Mesothelial cell of epicardium (in vitro differentiated cells): ENCODE measurements at regions not wholly inside any gene's neighbourhood (a gene's known extent, or its start where the extent isn't known, plus 50 kb on each side); places are given as distances from the start of the nearest gene placed in this dataset.
"Not testable (repeated sequence)": the region's sequence is repeated elsewhere in the genome, so short reads cannot be mapped to it uniquely, and the experiment has no call there.

Source experiments
- DNase-seq, 2 experiments: peaks; one replicate each; pipeline ENCODE4 v3.0.0; 2021; ENCODE audit warnings: low spot score in 2 of 2; ENCODE audit not compliant: unreplicated experiment in 2 of 2
- H3K27ac Mint-ChIP-seq: 2 replicates; pipeline ENCODE4 v1.8.0; 2021; ENCODE audit warnings: mixed read lengths
- H3K27me3 Mint-ChIP-seq: 2 replicates; pipeline ENCODE4 v1.8.0; 2021; ENCODE audit warnings: low read depth, mixed read lengths
- H3K36me3 Mint-ChIP-seq: 2 replicates; pipeline ENCODE4 v1.8.0; 2021; ENCODE audit warnings: mixed read lengths
- H3K4me1 Mint-ChIP-seq: 2 replicates; pipeline ENCODE4 v1.8.0; 2021; ENCODE audit warnings: mixed read lengths
- H3K4me3 Mint-ChIP-seq: 2 replicates; pipeline ENCODE4 v1.8.0; 2021; ENCODE audit warnings: mild to moderate bottlenecking, moderate library complexity, mixed read lengths
- H3K9me3 Mint-ChIP-seq: 2 replicates; pipeline ENCODE4 v1.8.0; 2021; ENCODE audit warnings: mixed read lengths
- TF ChIP-seq, protein P1 (sequence below): fragments of 200-600 bp; sonication (generic); IDR thresholded peaks from one replicate; pipeline ENCODE4 v1.5.0; 2021; ENCODE audit warnings: antibody characterized with exemption; ENCODE audit not compliant: unreplicated experiment

- DNase-seq = no peak
- H3K36me3 Mint-ChIP-seq = no peaks in the 10 kb centered on the region
- peaks cover 17% of the 10 kb centered on the region for H3K27me3 Mint-ChIP-seq
- no peak overlapping the region for H3K4me3 Mint-ChIP-seq
- H3K27ac Mint-ChIP-seq = peak overlapping the region; percentile 34
- H3K4me1 Mint-ChIP-seq = peaks cover 5% of the 10 kb centered on the region
- TF ChIP-seq, protein P1, sequence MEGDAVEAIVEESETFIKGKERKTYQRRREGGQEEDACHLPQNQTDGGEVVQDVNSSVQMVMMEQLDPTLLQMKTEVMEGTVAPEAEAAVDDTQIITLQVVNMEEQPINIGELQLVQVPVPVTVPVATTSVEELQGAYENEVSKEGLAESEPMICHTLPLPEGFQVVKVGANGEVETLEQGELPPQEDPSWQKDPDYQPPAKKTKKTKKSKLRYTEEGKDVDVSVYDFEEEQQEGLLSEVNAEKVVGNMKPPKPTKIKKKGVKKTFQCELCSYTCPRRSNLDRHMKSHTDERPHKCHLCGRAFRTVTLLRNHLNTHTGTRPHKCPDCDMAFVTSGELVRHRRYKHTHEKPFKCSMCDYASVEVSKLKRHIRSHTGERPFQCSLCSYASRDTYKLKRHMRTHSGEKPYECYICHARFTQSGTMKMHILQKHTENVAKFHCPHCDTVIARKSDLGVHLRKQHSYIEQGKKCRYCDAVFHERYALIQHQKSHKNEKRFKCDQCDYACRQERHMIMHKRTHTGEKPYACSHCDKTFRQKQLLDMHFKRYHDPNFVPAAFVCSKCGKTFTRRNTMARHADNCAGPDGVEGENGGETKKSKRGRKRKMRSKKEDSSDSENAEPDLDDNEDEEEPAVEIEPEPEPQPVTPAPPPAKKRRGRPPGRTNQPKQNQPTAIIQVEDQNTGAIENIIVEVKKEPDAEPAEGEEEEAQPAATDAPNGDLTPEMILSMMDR = no peak
- no peaks in the 10 kb centered on the region for H3K9me3 Mint-ChIP-seq
These were observed 185.1 kb downstream of the ETNK1 start for GRCh38 chr12:22810036-22810435.

- TF ChIP-seq, protein P1 = no peak
- DNase-seq = no peak
- no peaks in the 10 kb centered on the region for H3K9me3 Mint-ChIP-seq
- no peak overlapping the region for H3K4me3 Mint-ChIP-seq
- H3K4me1 Mint-ChIP-seq = peaks cover 5% of the 10 kb centered on the region
- peaks cover 15% of the 10 kb centered on the region for H3K27me3 Mint-ChIP-seq
- H3K27ac Mint-ChIP-seq = no peak overlapping the region
- H3K36me3 Mint-ChIP-seq = no peaks in the 10 kb centered on the region
These were observed 187.6 kb downstream of the ETNK1 start for GRCh38 chr12:22812531-22812930.

DNA sequence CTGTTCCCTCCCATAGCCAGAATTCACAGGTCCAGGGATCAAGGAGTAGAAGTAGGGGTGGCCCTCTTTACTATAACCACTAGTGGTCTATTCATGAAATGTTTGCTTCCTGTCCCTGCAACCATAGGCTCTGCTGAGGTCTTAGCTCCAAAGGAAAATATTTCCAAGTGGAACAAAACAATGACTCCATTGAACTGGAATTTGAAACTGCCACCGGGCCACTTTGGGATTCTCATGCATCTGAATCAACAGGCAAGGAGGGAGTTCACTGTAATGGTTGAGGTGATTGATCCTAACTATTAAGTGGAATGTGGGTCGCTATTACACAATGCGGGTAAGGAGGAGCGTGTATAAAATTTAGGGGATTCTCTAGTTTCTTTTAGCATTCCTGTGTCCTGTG, 197.0 kb downstream of the ETNK1 start:
- Mint-ChIP-seq H3K4me1 (peaks cover 4% of the 10 kb centered on the region), H3K4me3 (no peak overlapping the region), H3K27ac (no peak overlapping the region), H3K36me3 (no peaks in the 10 kb centered on the region), H3K27me3 (no peaks in the 10 kb centered on the region), H3K9me3 (peaks cover 5% of the 10 kb centered on the region)
- TF ChIP-seq, protein P1 = no peak
- no peak for DNase-seq

DNA sequence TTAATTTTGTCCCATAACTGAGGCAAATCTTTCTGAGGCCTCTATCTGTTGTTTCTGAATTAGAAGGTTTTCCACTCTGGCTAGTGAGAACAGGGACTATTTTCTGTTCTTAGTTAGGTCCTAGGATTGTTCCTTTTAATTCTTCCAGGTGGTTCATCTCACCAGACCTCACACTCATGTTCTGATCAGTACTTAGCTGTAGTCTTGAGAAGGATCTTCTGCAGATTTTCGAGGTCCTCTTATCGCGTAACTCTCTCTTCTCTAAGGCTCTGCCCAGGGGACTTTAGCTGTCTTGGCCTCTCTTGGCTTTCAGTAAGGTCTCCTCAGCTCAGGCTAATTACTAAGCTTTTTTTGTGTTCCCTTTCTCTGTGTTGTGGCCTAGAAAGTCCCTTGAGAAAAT, 201.1 kb downstream of the ETNK1 start:
- no peaks in the 10 kb centered on the region for H3K27me3 Mint-ChIP-seq
- H3K9me3 Mint-ChIP-seq = peaks cover 26% of the 10 kb centered on the region
- H3K4me3 Mint-ChIP-seq = no peak overlapping the region
- no peak overlapping the region for H3K27ac Mint-ChIP-seq
- peaks cover 11% of the 10 kb centered on the region for H3K4me1 Mint-ChIP-seq
- TF ChIP-seq, protein P1 = no peak
- no peaks in the 10 kb centered on the region for H3K36me3 Mint-ChIP-seq
- no peak for DNase-seq

- not testable (repeated sequence) for H3K36me3 Mint-ChIP-seq, DNase-seq, H3K27ac Mint-ChIP-seq, H3K27me3 Mint-ChIP-seq, H3K4me3 Mint-ChIP-seq
- Mint-ChIP-seq H3K9me3 (peaks cover 26% of the 10 kb centered on the region), H3K4me1 (peaks cover 11% of the 10 kb centered on the region)
These were observed 201.5 kb downstream of the ETNK1 start for GRCh38 chr12:22826446-22826981.

- no peak overlapping the region for H3K27ac Mint-ChIP-seq
- peaks cover 11% of the 10 kb centered on the region for H3K4me1 Mint-ChIP-seq
- H3K9me3 Mint-ChIP-seq = peaks cover 21% of the 10 kb centered on the region
- DNase-seq = no peak
- H3K36me3 Mint-ChIP-seq = no peaks in the 10 kb centered on the region
- no peaks in the 10 kb centered on the region for H3K27me3 Mint-ChIP-seq
- TF ChIP-seq, protein P1 = no peak
- H3K4me3 Mint-ChIP-seq = no peak overlapping the region
These were observed 203.1 kb downstream of the ETNK1 start for GRCh38 chr12:22828066-22828465.
